ENCODE measurements at regions not wholly inside any gene's neighbourhood (a gene's known extent, or its start where the extent isn't known, plus 50 kb on each side); places are given as distances from the start of the nearest gene placed in this dataset. TPM values are rescaled to one million over a fixed set of nuclear protein-coding genes. Genes with fewer than 3 reads are reported as not detected.

- H3K36me3 ChIP-seq: no peaks in the 10 kb centered on the region
- intact Hi-C loops (cut with micrococcal nuclease): no loop called here
These were observed 53.4 kb upstream of the IGLL5 start for GRCh38 chr22:22834204-22834603.

GRCh38 chr22:22834783-22835182, 52.8 kb upstream of the IGLL5 start:
- Histone ChIP-seq H3K27me3 (ENCODE audit: low read depth) (peaks cover 93% of the 10 kb centered on the region), H3K27ac (replicated peaks) (no peak overlapping the region), H3K36me3 (no peaks in the 10 kb centered on the region), H3K4me3 (no peak overlapping the region), H3K4me1 (no peaks in the 10 kb centered on the region), H3K9me3 (replicated peaks) (peaks cover 19% of the 10 kb centered on the region)
- intact Hi-C loops (cut with micrococcal nuclease): no loop called here
- no peak for TF ChIP-seq CTCF (IDR thresholded peaks at IDR 0.05; ENCODE audit: borderline replicate concordance)
- no peak for DNase-seq

More at GRCh38 chr22:22834204-22834603, 53.4 kb upstream of the IGLL5 start:
- H3K27ac ChIP-seq (replicated peaks): no peak overlapping the region
- peaks cover 90% of the 10 kb centered on the region for H3K27me3 ChIP-seq (ENCODE audit: low read depth)
- H3K4me1 ChIP-seq: no peaks in the 10 kb centered on the region
- no peak for DNase-seq
- TF ChIP-seq CTCF (IDR thresholded peaks at IDR 0.05; ENCODE audit: borderline replicate concordance): no peak
- H3K4me3 ChIP-seq: no peak overlapping the region
- peaks cover 19% of the 10 kb centered on the region for H3K9me3 ChIP-seq (replicated peaks)

- H3K4me3 ChIP-seq: no peak overlapping the region
- H3K27me3 ChIP-seq (ENCODE audit: low read depth): peaks cover 88% of the 10 kb centered on the region
- DNase-seq: no peak
- no peaks in the 10 kb centered on the region for H3K4me1 ChIP-seq
- peaks cover 17% of the 10 kb centered on the region for H3K9me3 ChIP-seq (replicated peaks)
- intact Hi-C loops (cut with micrococcal nuclease): no loop called here
- no peak for TF ChIP-seq CTCF (IDR thresholded peaks at IDR 0.05; ENCODE audit: borderline replicate concordance)
- no peaks in the 10 kb centered on the region for H3K36me3 ChIP-seq
- no peak overlapping the region for H3K27ac ChIP-seq (replicated peaks)
These were observed 52.4 kb upstream of the IGLL5 start for GRCh38 chr22:22835242-22835641.

GRCh38 chr22:22835771-22836291, 51.8 kb upstream of the IGLL5 start:
- peaks cover 11% of the 10 kb centered on the region for H3K9me3 ChIP-seq (replicated peaks)
- H3K4me3 ChIP-seq: no peak overlapping the region
- no peak overlapping the region for H3K27ac ChIP-seq (replicated peaks)
- no peak for DNase-seq
- H3K4me1 ChIP-seq: no peaks in the 10 kb centered on the region
- peaks cover 82% of the 10 kb centered on the region for H3K27me3 ChIP-seq (ENCODE audit: low read depth)
- intact Hi-C loops (cut with micrococcal nuclease): no loop called here
- no peaks in the 10 kb centered on the region for H3K36me3 ChIP-seq
- TF ChIP-seq CTCF (IDR thresholded peaks at IDR 0.05; ENCODE audit: borderline replicate concordance): no peak

- Histone ChIP-seq H3K4me1 (no peaks in the 10 kb centered on the region), H3K9me3 (replicated peaks) (peaks cover 10% of the 10 kb centered on the region), H3K27me3 (ENCODE audit: low read depth) (peaks cover 74% of the 10 kb centered on the region), H3K4me3 (no peak overlapping the region), H3K27ac (replicated peaks) (no peak overlapping the region), H3K36me3 (no peaks in the 10 kb centered on the region)
- intact Hi-C loops (cut with micrococcal nuclease): no loop called here
- no peak for DNase-seq
- TF ChIP-seq CTCF (IDR thresholded peaks at IDR 0.05; ENCODE audit: borderline replicate concordance): no peak
These were observed 51.0 kb upstream of the IGLL5 start for GRCh38 chr22:22836635-22837034.

Small RNA genes lying in the stretch of these regions (microRNA-seq; reads per million reads assigned to microRNA genes)
- not detected for gene MIR650

Measured in left ventricle myocardium inferior (tissue), 1 donor.